HG02981 (cell line): ENCODE measurements at regions not wholly inside any gene's neighbourhood (a gene's known extent, or its start where the extent isn't known, plus 50 kb on each side); places are given as distances from the start of the nearest gene placed in this dataset.

Experiments
- ATAC-seq: cut with Tn5 transposase; IDR thresholded peaks from one replicate; pipeline ENCODE4 v1.9.1; 2021; ENCODE audit warnings: mild to moderate bottlenecking, moderate library complexity; ENCODE audit not compliant: unreplicated experiment

- no peak for ATAC-seq
Measured at GRCh38 chr18:24773101-24773500, 312.7 kb downstream of the HRH4 start.

- no peak for ATAC-seq
Measured at GRCh38 chr18:24776019-24776418, 315.6 kb downstream of the HRH4 start.

GRCh38 chr18:24778810-24779418 lies 318.5 kb downstream of the HRH4 start:
- no peak for ATAC-seq

- ATAC-seq, result no peak
Measured at GRCh38 chr18:24782566-24782965, 322.1 kb downstream of the HRH4 start.

- no peak for ATAC-seq
Measured at GRCh38 chr18:24785019-24785418, 324.6 kb downstream of the HRH4 start.

- ATAC-seq, result no peak
Measured at GRCh38 chr18:24786027-24786426, 325.6 kb downstream of the HRH4 start.

- no peak for ATAC-seq
Measured at GRCh38 chr18:24790347-24790746, 329.9 kb downstream of the HRH4 start.

- no peak for ATAC-seq
Measured at GRCh38 chr18:24791751-24792545, 331.5 kb downstream of the HRH4 start.

GRCh38 chr18:24793742-24794141 lies 333.3 kb downstream of the HRH4 start:
- no peak for ATAC-seq

- ATAC-seq, result no peak
Measured at GRCh38 chr18:24795129-24795528, 334.7 kb downstream of the HRH4 start.

- no peak for ATAC-seq
Measured at GRCh38 chr18:24797981-24798380, 337.5 kb downstream of the HRH4 start.

- no peak for ATAC-seq
Measured at GRCh38 chr18:24799176-24799575, 338.7 kb downstream of the HRH4 start.

- no peak for ATAC-seq
Measured at GRCh38 chr18:24799720-24800119, 339.3 kb downstream of the HRH4 start.

GRCh38 chr18:24801001-24801400 lies 340.6 kb downstream of the HRH4 start:
- ATAC-seq, result no peak

- ATAC-seq, result no peak
Measured at GRCh38 chr18:24802456-24802855, 342.0 kb downstream of the HRH4 start.

- no peak for ATAC-seq
Measured at GRCh38 chr18:24805156-24805555, 344.7 kb downstream of the HRH4 start.

- no peak for ATAC-seq
Measured at GRCh38 chr18:24809173-24809950, 348.9 kb downstream of the HRH4 start.

GRCh38 chr18:24810561-24811305 lies 350.3 kb downstream of the HRH4 start:
- no peak for ATAC-seq

GRCh38 chr18:24811950-24812681 lies 351.7 kb downstream of the HRH4 start:
- no peak for ATAC-seq

- no peak for ATAC-seq
Measured at GRCh38 chr18:24814521-24814920, 354.1 kb downstream of the HRH4 start.
